ENCODE measurements at regions not wholly inside any gene's neighbourhood (a gene's known extent, or its start where the extent isn't known, plus 50 kb on each side); places are given as distances from the start of the nearest gene placed in this dataset.

DNA sequence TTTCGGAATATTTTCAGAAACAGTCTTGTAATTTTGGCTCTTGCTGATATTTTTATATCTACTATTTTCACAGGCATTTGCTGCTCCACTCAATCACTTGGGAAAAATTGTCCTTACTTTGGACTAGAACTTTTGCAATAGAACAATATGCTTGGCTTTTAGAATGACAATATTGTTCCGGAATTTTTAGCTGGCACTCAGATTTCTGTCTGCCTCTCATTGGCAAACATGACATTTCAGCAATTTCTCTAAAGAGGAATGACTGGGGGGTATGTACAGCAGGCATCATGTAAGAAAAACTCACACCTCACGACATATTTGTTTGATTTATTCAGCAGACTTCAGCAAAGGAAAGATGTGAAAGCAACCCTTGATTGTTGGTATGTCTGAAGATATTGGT lies 243.6 kb upstream of the GPRIN3 start:
- Histone ChIP-seq H3K27ac (ENCODE audit: low read depth, low read length) (no peak overlapping the region), H3K4me1 (ENCODE audit: control insufficient read depth, insufficient read depth, low read length) (no peaks in the 10 kb centered on the region), H3K4me3 (ENCODE audit: low read depth, low read length) (no peak overlapping the region), H3K9me3 (ENCODE audit: control insufficient read depth, insufficient read depth, low read depth, low read length) (no peaks in the 10 kb centered on the region), H3K9ac (ENCODE audit: low read length) (no peak overlapping the region), H3K27me3 (ENCODE audit: control insufficient read depth, insufficient read depth, low read length) (no peaks in the 10 kb centered on the region), H3K36me3 (ENCODE audit: control insufficient read depth, insufficient read depth, low read length) (no peaks in the 10 kb centered on the region)

DNA sequence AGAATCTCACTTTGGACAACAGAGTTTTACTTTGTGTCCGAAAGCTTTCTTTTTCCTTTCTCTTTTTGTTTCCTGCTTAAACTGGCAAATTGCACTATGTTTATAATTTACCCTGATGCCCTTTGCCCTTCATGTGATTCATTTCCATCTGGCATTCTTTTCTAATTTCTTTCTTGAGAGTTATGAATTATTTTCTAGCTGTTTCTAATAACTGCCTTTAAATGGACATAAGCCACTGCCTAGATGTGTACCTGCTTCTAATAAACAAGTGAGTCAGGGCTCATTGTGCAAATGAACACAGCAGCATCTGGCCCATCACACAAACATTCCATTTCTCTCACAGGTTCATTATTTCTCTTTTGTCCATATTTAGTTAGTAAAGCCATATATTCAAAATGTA lies 242.3 kb upstream of the GPRIN3 start:
- Histone ChIP-seq H3K9ac (ENCODE audit: low read length) (no peak overlapping the region), H3K4me1 (ENCODE audit: control insufficient read depth, insufficient read depth, low read length) (no peaks in the 10 kb centered on the region), H3K27me3 (ENCODE audit: control insufficient read depth, insufficient read depth, low read length) (no peaks in the 10 kb centered on the region), H3K9me3 (ENCODE audit: control insufficient read depth, insufficient read depth, low read depth, low read length) (no peaks in the 10 kb centered on the region), H3K27ac (ENCODE audit: low read depth, low read length) (no peak overlapping the region), H3K36me3 (ENCODE audit: control insufficient read depth, insufficient read depth, low read length) (no peaks in the 10 kb centered on the region), H3K4me3 (ENCODE audit: low read depth, low read length) (no peak overlapping the region)

DNA sequence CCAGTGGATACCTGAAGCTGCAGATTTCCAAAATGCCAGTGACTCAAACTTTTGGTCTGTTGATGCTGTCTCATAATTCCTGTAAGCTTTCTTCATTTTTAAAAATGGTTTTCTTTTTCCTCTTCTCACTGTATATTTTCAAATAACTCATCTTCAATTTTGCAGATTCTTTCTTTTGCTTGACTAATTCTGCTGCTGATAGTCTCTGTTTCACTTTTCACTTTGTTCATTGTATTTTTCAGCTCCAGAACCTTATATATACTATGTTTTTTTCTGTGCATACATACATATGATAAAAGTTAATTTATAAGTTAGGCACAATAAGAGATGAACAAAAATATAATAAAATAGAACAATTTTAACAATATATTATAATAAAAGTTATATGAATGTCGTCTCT lies 237.7 kb upstream of the GPRIN3 start:
- no peak overlapping the region for H3K4me3 ChIP-seq (ENCODE audit: low read depth, low read length)
- no peaks in the 10 kb centered on the region for H3K36me3 ChIP-seq (ENCODE audit: control insufficient read depth, insufficient read depth, low read length)
- H3K27me3 ChIP-seq (ENCODE audit: control insufficient read depth, insufficient read depth, low read length), result no peaks in the 10 kb centered on the region
- H3K9ac ChIP-seq (ENCODE audit: low read length), result no peak overlapping the region
- H3K9me3 ChIP-seq (ENCODE audit: control insufficient read depth, insufficient read depth, low read depth, low read length), result no peaks in the 10 kb centered on the region
- no peaks in the 10 kb centered on the region for H3K4me1 ChIP-seq (ENCODE audit: control insufficient read depth, insufficient read depth, low read length)
- H3K27ac ChIP-seq (ENCODE audit: low read depth, low read length), result no peak overlapping the region

DNA sequence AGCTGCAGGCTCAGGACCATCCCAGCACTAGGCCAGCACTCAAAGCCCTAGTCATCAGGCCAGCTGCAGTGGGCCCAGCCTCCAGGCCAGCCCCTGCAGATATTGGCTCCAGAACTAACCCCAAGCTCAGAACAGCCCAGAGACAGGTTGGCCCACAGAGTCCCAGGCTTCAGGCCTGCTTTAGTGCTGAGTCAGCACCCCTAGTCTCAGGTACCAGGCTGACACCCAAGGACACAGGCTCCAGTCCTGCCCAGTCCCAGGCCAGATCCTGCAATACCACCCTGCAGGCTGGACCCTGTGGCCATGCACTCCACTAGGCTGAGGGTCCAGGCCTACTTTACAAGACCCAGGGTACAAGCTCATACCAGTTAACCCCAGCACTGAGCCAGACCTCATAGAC lies 234.4 kb upstream of the GPRIN3 start:
- no peak overlapping the region for H3K27ac ChIP-seq (ENCODE audit: low read depth, low read length)
- no peaks in the 10 kb centered on the region for H3K9me3 ChIP-seq (ENCODE audit: control insufficient read depth, insufficient read depth, low read depth, low read length)
- no peak overlapping the region for H3K4me3 ChIP-seq (ENCODE audit: low read depth, low read length)
- H3K4me1 ChIP-seq (ENCODE audit: control insufficient read depth, insufficient read depth, low read length), result no peaks in the 10 kb centered on the region; the same call in 1 of the 2 replicates
- no peak overlapping the region for H3K9ac ChIP-seq (ENCODE audit: low read length)
- no peaks in the 10 kb centered on the region for H3K27me3 ChIP-seq (ENCODE audit: control insufficient read depth, insufficient read depth, low read length)
- H3K36me3 ChIP-seq (ENCODE audit: control insufficient read depth, insufficient read depth, low read length), result no peaks in the 10 kb centered on the region

DNA sequence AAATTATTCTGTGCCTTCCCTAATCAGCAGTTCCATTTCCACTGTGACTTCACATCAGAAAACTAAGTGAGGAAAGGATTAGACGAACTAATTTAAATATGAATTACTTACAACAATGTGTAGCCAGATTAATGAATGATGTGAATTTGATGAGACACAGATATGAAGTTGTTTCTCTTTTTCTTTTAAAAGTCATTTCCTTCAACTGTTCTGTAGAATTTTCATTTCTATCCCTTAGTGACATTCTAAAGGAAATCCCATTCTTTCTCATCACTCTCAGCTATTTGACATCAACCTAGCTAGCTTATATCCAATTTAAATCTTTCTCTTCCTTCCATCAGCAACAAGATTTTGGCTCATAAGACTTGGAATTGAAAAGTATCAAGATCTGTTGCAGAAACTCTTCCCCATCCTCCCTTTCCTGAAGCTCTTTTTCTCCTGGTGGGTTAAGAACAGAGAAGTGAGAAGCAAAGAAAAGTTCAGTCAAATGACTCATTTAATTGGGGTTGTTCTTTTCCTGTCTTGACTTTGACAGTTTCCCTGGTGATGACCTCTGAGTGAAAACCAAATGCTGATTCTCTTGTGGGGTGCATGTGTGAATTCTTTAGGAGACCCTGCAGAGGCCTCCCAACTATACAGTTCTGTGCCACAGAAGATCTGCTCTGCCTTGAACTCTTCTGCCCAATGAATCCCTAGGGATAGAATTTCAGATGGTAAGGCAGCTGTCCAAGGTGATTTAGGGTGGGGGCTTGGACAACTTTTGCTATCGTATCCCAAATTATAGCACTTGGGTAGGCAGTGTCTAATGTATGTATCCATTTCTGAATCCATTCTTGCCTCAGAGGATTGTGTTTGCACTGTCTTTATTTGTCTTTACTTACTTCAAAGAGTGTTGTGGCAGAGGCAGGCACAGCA lies 232.5 kb upstream of the GPRIN3 start:
- Histone ChIP-seq H3K36me3 (ENCODE audit: control insufficient read depth, insufficient read depth, low read length) (no peaks in the 10 kb centered on the region), H3K9me3 (ENCODE audit: control insufficient read depth, insufficient read depth, low read depth, low read length) (no peaks in the 10 kb centered on the region), H3K9ac (ENCODE audit: low read length) (no peak overlapping the region), H3K27me3 (ENCODE audit: control insufficient read depth, insufficient read depth, low read length) (no peaks in the 10 kb centered on the region), H3K27ac (ENCODE audit: low read depth, low read length) (no peak overlapping the region), H3K4me3 (ENCODE audit: low read depth, low read length) (no peak overlapping the region), H3K4me1 (ENCODE audit: control insufficient read depth, insufficient read depth, low read length) (no peaks in the 10 kb centered on the region; the same call in 1 of the 2 replicates)

DNA sequence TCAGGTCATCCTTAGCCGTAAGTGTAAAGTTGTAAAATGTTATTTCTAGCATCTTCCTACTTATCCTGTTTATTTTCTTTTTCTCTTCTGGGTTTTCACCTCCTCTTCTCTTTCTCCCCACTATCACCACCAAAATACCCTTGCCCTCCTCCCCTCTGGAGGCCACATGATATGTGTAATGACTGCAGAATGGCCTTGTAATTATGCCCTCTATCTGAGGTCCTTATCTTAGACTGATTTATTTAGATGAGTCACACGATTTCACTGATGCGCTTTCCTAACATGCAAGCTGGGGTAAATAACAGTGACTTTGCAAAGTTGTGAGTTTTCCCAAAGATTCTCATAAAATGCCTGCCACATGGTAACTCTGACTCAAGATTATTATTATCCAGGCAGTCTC lies 231.8 kb upstream of the GPRIN3 start:
- Histone ChIP-seq H3K27me3 (ENCODE audit: control insufficient read depth, insufficient read depth, low read length) (no peaks in the 10 kb centered on the region), H3K27ac (ENCODE audit: low read depth, low read length) (no peak overlapping the region)

DNA sequence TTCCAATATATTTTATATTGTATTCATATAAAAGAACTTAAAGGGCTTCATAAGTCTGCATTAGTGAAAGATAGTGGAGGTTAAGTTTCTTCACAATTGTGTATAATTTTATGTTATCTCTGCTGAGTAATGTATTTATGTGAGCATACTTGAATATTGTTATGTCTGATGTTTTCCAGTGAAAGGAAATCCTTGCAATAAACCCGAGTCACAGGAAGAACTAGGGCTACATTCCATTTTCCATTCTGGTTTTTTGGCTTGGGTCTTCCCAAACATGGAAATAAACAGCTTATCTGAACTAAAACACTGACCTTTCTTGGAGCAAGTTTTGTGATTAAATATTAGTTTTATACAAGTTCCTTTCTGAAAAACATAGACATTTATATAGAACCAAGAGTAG lies 231.3 kb upstream of the GPRIN3 start:
- H3K27ac ChIP-seq (ENCODE audit: low read depth, low read length), result no peak overlapping the region
- no peaks in the 10 kb centered on the region for H3K9me3 ChIP-seq (ENCODE audit: control insufficient read depth, insufficient read depth, low read depth, low read length)
- H3K27me3 ChIP-seq (ENCODE audit: control insufficient read depth, insufficient read depth, low read length), result no peaks in the 10 kb centered on the region

More for the DNA sequence above, 231.8 kb upstream of the GPRIN3 start:
- no peaks in the 10 kb centered on the region for H3K36me3 ChIP-seq (ENCODE audit: control insufficient read depth, insufficient read depth, low read length)
- no peak overlapping the region for H3K9ac ChIP-seq (ENCODE audit: low read length)
- no peaks in the 10 kb centered on the region; the same call in 1 of the 2 replicates for H3K4me1 ChIP-seq (ENCODE audit: control insufficient read depth, insufficient read depth, low read length)
- no peaks in the 10 kb centered on the region for H3K9me3 ChIP-seq (ENCODE audit: control insufficient read depth, insufficient read depth, low read depth, low read length)
- no peak overlapping the region for H3K4me3 ChIP-seq (ENCODE audit: low read depth, low read length)

DNA sequence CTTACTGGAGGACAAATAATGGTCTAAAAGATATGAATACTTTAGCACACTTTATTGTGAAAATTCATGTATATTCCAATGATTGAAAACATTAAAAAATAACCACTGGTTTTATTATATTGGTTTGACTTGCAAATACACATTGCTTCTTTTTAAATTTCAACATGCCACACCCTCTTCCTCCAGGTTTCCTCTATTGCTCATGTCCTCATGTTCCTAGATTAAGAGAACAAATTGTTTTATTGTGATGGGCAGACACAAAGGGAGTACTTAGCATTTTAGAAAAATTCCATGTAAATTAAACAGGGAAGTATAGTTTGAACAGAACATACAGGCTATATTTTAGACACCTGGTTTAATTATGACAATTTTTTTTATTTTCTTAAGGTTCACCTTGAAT lies 230.6 kb upstream of the GPRIN3 start:
- Histone ChIP-seq H3K36me3 (ENCODE audit: control insufficient read depth, insufficient read depth, low read length) (no peaks in the 10 kb centered on the region), H3K4me1 (ENCODE audit: control insufficient read depth, insufficient read depth, low read length) (no peaks in the 10 kb centered on the region; the same call in 1 of the 2 replicates), H3K9ac (ENCODE audit: low read length) (no peak overlapping the region), H3K4me3 (ENCODE audit: low read depth, low read length) (no peak overlapping the region), H3K27me3 (ENCODE audit: control insufficient read depth, insufficient read depth, low read length) (no peaks in the 10 kb centered on the region), H3K9me3 (ENCODE audit: control insufficient read depth, insufficient read depth, low read depth, low read length) (no peaks in the 10 kb centered on the region), H3K27ac (ENCODE audit: low read depth, low read length) (no peak overlapping the region)

More for the DNA sequence above, 231.3 kb upstream of the GPRIN3 start:
- Histone ChIP-seq H3K4me1 (ENCODE audit: control insufficient read depth, insufficient read depth, low read length) (no peaks in the 10 kb centered on the region; the same call in 1 of the 2 replicates), H3K36me3 (ENCODE audit: control insufficient read depth, insufficient read depth, low read length) (no peaks in the 10 kb centered on the region), H3K9ac (ENCODE audit: low read length) (no peak overlapping the region), H3K4me3 (ENCODE audit: low read depth, low read length) (no peak overlapping the region)

DNA sequence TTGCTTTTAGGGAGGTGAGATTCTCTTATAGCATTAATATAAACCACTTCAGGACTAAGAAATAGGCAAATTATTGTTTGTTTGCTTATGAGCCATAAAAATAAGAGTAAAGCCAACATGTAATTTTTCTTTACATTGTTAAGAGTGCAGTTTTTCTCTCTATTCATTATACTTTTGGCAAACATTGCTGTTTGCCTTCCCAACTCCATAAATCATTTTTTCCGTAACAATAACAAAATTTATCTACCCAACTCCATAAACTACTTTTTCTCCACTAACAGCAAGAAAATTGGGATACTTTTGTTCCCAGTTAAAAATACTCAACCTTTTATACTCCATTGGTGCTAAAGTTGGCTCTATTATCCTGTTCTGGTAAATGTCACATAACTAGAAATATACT lies 229.7 kb upstream of the GPRIN3 start:
- no peaks in the 10 kb centered on the region for H3K27me3 ChIP-seq (ENCODE audit: control insufficient read depth, insufficient read depth, low read length)
- H3K4me1 ChIP-seq (ENCODE audit: control insufficient read depth, insufficient read depth, low read length), result no peaks in the 10 kb centered on the region; the same call in 1 of the 2 replicates
- no peak overlapping the region for H3K4me3 ChIP-seq (ENCODE audit: low read depth, low read length)
- no peaks in the 10 kb centered on the region for H3K36me3 ChIP-seq (ENCODE audit: control insufficient read depth, insufficient read depth, low read length)
- no peak overlapping the region for H3K27ac ChIP-seq (ENCODE audit: low read depth, low read length)
- no peak overlapping the region for H3K9ac ChIP-seq (ENCODE audit: low read length)
- H3K9me3 ChIP-seq (ENCODE audit: control insufficient read depth, insufficient read depth, low read depth, low read length), result no peaks in the 10 kb centered on the region

DNA sequence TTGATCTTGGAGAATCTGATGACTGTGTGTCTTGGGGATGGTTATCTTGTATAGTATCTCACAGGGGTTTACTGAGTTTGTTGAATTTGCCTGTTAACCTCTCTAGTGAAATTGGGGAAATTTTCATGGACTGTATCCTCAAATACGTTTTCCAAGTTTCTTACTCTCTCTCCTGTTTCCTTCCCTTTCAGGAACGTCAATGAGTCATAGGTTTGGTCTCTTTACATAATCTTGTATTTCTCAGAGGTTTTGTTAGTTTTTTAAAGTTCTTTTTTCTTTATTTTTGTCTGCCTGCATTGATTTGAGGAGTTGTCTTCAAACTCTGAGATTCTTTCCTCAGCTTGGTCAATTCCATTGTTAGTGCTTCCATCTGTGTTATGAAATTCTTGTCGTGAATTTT lies 227.7 kb upstream of the GPRIN3 start:
- H3K4me3 ChIP-seq (ENCODE audit: low read depth, low read length), result no peak overlapping the region
- no peaks in the 10 kb centered on the region; the same call in 1 of the 2 replicates for H3K4me1 ChIP-seq (ENCODE audit: control insufficient read depth, insufficient read depth, low read length)
- no peaks in the 10 kb centered on the region for H3K9me3 ChIP-seq (ENCODE audit: control insufficient read depth, insufficient read depth, low read depth, low read length)
- H3K36me3 ChIP-seq (ENCODE audit: control insufficient read depth, insufficient read depth, low read length), result no peaks in the 10 kb centered on the region
- H3K27ac ChIP-seq (ENCODE audit: low read depth, low read length), result no peak overlapping the region
- H3K27me3 ChIP-seq (ENCODE audit: control insufficient read depth, insufficient read depth, low read length), result no peaks in the 10 kb centered on the region
- no peak overlapping the region for H3K9ac ChIP-seq (ENCODE audit: low read length)

DNA sequence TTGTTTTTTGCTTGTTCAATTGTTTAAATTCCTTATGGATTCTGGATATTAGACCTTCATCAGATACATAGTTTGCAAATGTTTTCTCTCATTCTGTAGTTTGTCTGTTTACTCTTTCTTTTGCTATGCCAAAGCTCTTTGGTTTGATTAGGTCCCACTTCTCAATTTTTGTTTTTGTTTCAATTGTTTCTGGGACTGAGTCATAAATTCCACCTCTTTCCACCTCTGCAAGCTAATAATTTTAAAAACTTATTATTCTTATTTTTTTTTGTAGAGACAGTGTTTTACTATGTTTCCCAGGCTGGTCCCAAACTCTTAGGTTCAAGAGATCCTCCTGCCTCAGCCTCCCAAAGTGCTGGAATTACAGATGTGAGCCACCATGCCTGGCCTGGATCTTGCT lies 226.8 kb upstream of the GPRIN3 start:
- Histone ChIP-seq H3K4me3 (ENCODE audit: low read depth, low read length) (no peak overlapping the region), H3K27ac (ENCODE audit: low read depth, low read length) (no peak overlapping the region), H3K36me3 (ENCODE audit: control insufficient read depth, insufficient read depth, low read length) (no peaks in the 10 kb centered on the region), H3K9ac (ENCODE audit: low read length) (no peak overlapping the region), H3K9me3 (ENCODE audit: control insufficient read depth, insufficient read depth, low read depth, low read length) (no peaks in the 10 kb centered on the region), H3K4me1 (ENCODE audit: control insufficient read depth, insufficient read depth, low read length) (no peaks in the 10 kb centered on the region), H3K27me3 (ENCODE audit: control insufficient read depth, insufficient read depth, low read length) (no peaks in the 10 kb centered on the region)
